IMR-90 (cell line): ENCODE measurements at regions not wholly inside any gene's neighbourhood (a gene's known extent, or its start where the extent isn't known, plus 50 kb on each side); places are given as distances from the start of the nearest gene placed in this dataset.

Experiments used
- CEBPB ChIP-seq: IDR thresholded peaks from 2 replicates; pipeline ENCODE4 v1.6.1; 2012; ENCODE audit warnings: low read depth, low read length, improper control_type of control experiment
- CHD1 ChIP-seq: IDR thresholded peaks from 2 replicates; pipeline ENCODE4 v1.6.1; 2012; ENCODE audit warnings: low read depth, low read length, improper control_type of control experiment
- CTCF ChIP-seq: conservative IDR thresholded peaks from 2 replicates; pipeline ENCODE4 v1.5.1; 2012; ENCODE audit warnings: mild to moderate bottlenecking, low read depth, low read length, improper control_type of control experiment
- ELK1 ChIP-seq: fragments of 150-350 bp; IDR thresholded peaks from 2 replicates; pipeline ENCODE4 v1.6.1; 2016; ENCODE audit warnings: low read depth, mild to moderate bottlenecking, low read length, moderate library complexity, borderline replicate concordance
- FOS ChIP-seq: fragments of 150-350 bp; IDR thresholded peaks from 2 replicates; pipeline ENCODE4 v1.6.1; 2016; ENCODE audit warnings: low read depth, low read length
- MAFK ChIP-seq: IDR thresholded peaks from 2 replicates; pipeline ENCODE4 v1.6.1; 2012; ENCODE audit warnings: low read depth, low read length, improper control_type of control experiment
- MAZ ChIP-seq: IDR thresholded peaks from 2 replicates; pipeline ENCODE4 v1.6.1; 2012; ENCODE audit warnings: low read depth, mild to moderate bottlenecking, low read length, improper control_type of control experiment, moderate library complexity, borderline replicate concordance
- NFE2L2 ChIP-seq: fragments of 150-350 bp; IDR thresholded peaks from 2 replicates; pipeline ENCODE4 v1.6.1; 2016; ENCODE audit warnings: low read depth, mild to moderate bottlenecking, low read length
- POLR2A ChIP-seq: IDR thresholded peaks from 2 replicates; pipeline ENCODE4 v1.6.1; 2012; ENCODE audit warnings: mild to moderate bottlenecking, low read depth, low read length
- USF2 ChIP-seq: fragments of 150-350 bp; IDR thresholded peaks from 2 replicates; pipeline ENCODE4 v1.6.1; 2017; ENCODE audit warnings: mild to moderate bottlenecking, antibody characterized with exemption, low read length, low read depth

- no peak for TF ChIP-seq POLR2A
- TF ChIP-seq MAFK = no peak
- TF ChIP-seq CEBPB = no peak
- TF ChIP-seq MAZ = no peak
- no peak for TF ChIP-seq CTCF
- TF ChIP-seq FOS = no peak
- TF ChIP-seq CHD1 = no peak
- no peak for TF ChIP-seq USF2
- TF ChIP-seq ELK1 = no peak
- TF ChIP-seq NFE2L2 = no peak
Measured at GRCh38 chr2:38489846-38490245, 112.8 kb upstream of the ATL2 start.
